Erythroblast (primary cell): ENCODE measurements at regions not wholly inside any gene's neighbourhood (a gene's known extent, or its start where the extent isn't known, plus 50 kb on each side); places are given as distances from the start of the nearest gene placed in this dataset.
"Not testable (repeated sequence)": the region's sequence is repeated elsewhere in the genome, so short reads cannot be mapped to it uniquely, and the experiment has no call there.

Experiments used
- DNase-seq, 2 experiments: peaks; one replicate each; lab custom pipeline; 2025; lab: John Stamatoyannopoulos, UW
- GATA1 ChIP-seq: IDR thresholded peaks from 2 replicates; pipeline ENCODE4 v1.6.1; 2011; ENCODE audit warnings: low read depth, mild to moderate bottlenecking, control low read depth, low read length, moderate library complexity
- POLR2A ChIP-seq: IDR thresholded peaks from 2 replicates; pipeline ENCODE4 v1.6.1; 2011; ENCODE audit warnings: mild to moderate bottlenecking, low read length

DNA sequence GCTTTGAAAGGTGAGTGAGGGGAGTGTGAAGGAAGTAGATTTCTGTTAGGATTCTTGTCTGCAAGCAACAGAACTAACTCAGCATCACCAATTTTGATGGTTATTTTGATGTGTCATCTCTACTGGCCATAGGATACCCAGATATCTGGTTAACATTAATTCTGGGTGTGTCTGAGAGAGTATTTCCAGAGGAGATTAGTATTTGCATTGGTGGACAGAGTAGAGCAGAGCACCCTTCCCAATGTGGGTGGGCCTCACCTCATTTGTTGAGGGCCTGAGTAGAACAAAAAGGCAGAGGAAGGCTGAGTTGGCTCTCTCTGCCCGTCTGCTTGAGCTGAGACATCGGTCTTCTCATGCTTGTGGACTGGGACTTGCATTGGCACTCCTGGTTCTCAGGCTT, 121.8 kb upstream of the POU3F1 start:
- TF ChIP-seq GATA1 (no peak), POLR2A (no peak)
- no peak for DNase-seq

DNA sequence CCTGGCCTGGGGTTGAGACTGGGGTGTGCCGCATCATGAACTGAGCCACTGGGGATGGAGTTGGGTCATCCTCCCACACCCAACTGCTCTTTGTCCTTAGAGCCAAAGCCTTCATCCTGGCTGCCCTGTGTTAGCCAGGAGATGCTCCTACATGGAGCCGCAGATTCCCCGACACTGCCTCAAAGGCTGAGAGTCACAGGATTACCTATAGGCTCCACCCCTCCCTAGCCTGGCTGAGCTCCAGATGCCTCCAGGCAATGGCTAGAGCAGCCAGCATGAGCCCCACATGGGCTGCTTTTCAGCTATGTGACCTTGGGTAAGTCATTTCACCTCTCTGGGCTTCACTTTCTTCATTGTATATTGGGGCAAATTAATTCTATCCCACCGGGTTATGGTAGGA, 119.9 kb upstream of the POU3F1 start:
- TF ChIP-seq POLR2A: no peak
- TF ChIP-seq GATA1: no peak

DNA sequence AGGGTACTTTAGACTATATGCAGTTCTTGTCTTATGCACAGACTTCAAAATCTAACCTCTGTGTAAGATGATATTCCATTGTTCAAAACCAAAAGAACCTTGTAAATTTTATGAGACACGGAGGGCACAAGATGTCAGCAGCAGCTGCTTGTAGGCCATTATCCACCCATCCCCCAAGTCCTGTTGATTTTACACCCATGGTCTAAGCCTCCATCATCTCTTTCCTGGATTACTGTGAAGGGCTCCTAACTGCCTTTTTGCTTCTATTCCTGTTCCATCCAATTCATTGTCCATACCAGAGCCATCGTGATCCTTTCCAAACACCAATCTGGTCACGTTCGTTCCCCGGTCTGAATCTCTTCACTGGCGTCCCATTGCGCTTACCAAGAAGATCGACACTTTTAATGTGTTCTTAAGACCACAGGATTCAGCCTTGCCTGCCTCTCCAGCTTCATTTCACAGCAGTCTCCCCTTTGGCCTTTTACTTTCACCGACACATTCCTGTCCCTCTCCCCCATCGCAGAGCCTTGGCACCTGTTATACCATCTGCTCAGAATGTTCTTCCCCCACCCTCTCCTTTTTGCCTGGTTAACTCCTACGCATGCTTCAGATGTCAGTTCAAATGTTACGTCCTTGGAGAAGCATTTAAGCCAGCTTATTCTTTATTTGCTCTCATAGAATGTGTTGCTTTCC, 107.3 kb upstream of the POU3F1 start:
- no peak for DNase-seq
- TF ChIP-seq GATA1: no peak
- no peak for TF ChIP-seq POLR2A

More for the DNA sequence above, 119.9 kb upstream of the POU3F1 start:
- DNase-seq: no peak

DNA sequence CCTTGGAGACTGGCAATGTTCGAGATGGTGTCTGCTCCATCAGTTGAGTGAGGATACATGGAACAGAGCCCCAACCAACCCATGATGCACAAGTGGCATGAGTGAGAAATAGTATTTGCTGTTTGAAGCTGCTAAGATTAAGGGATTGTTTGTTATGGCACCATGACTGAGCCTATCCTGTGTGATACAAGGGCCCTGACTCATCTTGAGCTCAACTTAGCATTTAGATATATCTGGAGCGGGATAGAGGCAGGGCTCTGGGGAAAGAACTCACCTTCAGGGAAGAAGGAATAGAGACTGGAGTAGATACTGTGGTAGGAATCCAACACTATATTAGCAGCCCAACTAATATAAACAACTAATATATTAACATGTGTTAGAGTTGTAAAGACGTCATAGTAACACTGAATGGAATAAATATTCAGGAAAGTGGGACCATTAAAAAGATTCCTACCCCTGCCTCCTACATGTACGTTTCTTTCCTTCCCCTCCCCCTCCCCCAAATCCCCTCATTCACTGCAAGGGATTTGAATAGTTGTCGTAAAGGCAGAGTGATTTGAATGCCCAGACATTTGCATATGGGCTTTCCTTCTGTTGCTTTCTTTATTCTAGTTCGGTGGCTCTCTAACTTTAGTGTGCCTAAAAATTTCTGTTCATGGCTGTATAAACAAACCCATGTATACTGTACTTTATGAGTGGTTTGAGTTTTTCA, 106.6 kb upstream of the POU3F1 start:
- no peak for TF ChIP-seq GATA1
- TF ChIP-seq POLR2A: no peak
- no peak for DNase-seq

DNA sequence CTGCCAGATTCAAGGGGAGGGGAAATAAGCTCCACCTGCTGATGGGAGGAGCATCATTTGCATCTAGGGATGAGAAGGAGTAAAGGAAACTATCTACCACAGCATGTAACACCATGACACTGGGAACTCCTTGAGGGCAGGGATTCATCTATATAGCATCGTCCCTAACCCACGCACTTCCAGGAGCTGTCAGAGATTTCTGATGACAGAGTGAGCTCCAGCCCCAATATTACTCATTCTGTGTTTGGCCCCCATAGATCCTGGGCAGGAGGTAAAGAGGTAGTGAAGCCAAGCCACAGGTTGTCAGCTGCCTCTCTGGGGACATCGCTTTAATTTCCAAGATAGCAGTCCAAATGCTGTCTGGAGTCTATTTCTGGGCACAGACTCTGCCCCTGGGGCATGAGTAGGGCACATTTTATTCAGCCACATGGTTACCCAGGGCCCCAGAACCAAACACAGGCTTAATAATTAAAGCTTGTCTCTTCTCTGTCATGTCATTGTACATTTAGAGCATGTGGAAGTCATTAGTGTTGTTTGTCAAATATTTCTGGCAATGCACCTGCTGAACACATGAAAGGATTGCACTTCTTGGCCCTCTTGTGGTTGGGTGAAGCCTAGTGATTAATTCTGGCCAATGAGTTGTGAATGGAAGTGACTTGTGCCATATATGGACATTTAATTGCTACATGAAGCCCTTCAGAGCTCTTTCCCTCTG, 105.9 kb upstream of the POU3F1 start:
- DNase-seq: peak in 1 of 2 experiments; percentile 5
- TF ChIP-seq GATA1 (no peak), POLR2A (no peak)

DNA sequence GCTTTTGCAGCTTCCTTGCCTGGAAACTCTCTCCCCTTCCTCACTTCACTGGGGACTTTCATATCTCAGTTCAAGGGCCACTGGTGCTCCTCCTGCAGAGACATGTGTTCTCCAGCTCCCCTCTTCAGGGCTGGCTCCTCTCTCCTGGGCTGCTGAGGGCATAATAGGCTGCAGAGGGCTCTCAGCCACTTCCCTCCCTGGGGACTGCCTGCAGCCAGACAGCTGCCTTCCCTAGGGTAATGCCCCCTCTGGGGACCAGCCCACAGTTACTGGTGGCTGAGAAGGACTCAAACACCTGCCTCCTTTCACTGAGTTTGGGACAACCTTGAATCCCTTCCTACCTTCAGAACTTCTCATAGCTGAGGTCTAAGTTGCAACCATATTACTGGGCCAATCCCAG, 104.8 kb upstream of the POU3F1 start:
- no peak for DNase-seq
- TF ChIP-seq POLR2A: no peak
- no peak for TF ChIP-seq GATA1

DNA sequence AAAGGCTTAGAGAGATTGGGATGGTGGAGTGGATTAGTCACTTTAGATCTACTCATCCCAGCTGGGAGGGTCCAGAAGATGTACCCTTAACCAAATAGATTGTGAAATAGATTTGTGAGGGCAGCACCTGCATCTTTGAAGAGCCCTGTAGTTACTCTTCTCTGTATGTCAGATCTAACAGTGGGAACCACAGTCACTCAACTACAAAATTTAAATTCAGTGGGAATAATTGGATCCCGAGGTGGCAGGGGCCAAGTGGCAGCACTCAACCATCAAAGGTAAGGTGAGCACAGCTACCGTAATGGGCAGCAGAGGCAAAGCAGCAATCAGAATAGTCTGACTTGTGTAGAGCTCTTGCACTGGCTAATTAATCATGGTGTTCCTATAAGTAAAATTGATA, 99.5 kb upstream of the POU3F1 start:
- not testable (repeated sequence) for DNase-seq

DNA sequence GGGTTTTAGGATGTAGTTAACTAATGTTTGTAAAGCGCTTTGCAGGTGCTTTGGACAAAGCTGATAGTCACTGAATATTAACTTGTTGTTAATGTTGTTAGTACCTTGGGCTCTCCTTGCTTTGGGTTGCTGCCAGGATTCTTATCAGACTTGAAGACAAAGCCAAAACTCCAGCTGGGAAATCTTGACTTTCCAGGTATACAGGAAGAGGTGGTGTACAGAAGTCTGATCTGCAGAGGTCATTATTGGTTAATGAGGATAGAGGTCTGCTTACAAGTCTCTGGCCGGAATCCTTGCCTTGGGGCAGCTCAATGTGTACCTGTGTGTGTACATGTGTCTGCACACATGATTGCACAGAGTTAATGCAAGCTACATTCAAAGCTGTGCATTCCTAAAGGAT, 96.0 kb upstream of the POU3F1 start:
- no peak for DNase-seq
- TF ChIP-seq POLR2A (no peak), GATA1 (no peak)

DNA sequence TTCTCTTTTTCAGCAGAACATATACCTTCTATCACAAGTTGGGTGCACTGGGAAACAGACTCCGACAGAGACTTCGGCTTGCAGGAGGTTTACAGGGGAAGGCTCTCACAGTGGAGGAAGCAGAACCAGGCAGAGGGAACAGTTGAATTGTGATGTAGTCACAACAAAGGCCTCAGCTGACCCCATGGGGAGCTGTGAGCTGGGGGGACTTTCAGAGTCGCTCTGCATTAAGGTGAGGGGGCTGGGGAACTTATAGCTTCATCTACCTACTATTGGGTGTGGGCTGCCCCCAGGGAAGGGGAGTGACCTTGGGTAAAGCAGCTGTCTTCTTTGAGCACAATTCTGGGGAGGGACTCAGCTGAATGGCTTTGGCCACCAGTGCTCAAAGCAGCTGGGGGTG, 94.9 kb upstream of the POU3F1 start:
- no peak for DNase-seq
- TF ChIP-seq POLR2A (no peak), GATA1 (no peak)

DNA sequence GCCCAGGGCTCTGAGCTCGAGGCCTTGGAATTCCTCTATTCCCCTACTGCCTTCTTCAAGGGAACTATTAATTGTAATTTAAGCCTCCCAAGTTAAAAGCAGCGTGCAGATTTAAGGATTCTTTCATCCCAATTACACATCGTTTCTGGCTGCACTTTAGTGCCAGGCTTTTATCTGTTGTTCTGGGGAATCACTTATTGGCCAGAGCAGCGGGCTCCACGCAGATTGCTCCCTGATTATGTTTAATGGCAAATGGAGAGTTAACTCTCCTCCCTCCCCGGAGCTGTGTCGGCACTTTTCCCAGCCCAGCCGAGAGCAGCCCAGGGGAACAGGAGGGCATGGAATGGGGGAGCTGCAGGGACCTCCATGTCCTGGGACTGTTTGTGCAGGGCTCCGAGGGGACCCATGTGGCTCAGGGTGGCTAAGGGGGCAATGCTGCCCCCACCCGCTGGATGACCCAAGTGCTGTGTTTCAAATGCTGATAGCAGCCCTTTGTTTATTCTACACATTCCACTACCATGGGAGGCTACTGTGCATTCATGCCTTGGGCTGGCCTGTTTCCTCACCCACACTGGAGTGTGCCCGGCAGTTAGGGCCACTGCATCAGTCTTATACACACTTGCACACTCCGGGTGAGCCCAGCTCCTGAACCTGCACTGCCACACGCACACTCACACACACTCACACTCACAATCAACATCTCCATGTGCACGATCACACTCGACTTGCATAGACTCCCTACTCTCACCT, 93.3 kb upstream of the POU3F1 start:
- TF ChIP-seq POLR2A: no peak
- TF ChIP-seq GATA1: no peak
- no peak for DNase-seq

DNA sequence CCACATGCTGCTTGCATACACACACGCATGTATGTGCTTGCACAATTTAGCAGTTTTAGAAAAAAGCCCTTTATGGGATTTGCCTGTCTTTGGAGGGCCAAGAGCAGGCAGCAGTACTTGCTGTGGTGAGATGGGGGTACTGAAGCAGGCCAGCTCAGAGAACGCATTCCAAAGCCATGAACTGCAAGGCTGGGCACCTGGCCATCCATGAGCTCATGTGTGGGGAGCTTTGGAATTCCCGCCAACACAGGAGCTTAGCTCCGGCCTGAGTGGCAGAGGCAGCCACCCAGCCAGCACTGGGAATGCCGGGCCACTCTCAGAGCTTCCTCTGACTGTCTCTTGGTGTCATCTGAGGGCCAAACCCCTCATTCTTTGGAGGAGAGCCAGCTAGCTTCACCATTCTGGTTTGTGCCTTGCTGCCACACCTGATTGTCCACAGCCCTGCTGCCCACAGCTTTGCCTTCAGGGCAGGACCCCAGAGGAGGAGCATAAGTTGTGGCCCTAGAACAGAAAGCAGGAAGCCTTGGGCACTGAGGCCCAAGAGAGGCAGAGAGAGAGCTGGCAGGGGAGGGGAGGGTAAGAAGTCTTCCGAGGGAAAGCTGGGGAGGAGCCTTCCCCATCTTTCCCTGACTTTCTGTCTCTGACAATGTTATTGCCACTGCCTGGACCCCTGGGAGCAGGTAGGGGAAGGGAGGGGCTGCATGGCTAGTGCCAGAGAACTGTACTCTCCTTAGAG, 92.1 kb upstream of the POU3F1 start:
- TF ChIP-seq GATA1: no peak
- no peak for DNase-seq

DNA sequence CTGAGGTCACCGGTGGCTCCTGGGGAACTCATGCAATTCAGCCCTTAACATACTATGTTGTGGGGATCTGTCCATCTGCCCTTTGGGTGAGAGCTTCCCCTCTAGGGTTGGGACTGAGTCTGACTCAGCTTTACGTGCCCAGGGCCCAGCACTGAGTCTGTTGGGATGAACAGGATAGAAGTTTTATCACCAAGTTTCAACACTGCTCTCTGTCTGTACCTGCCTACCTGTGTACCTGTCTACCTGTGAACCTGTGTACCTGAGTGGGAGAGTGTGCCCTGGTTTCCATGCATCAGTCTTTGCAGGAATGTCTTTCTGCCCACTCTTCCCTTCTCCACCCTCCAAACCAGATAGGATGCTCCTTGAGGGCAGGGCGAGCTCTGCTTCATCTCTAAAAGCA, 90.6 kb upstream of the POU3F1 start:
- no peak for DNase-seq
- no peak for TF ChIP-seq POLR2A
- TF ChIP-seq GATA1: no peak

DNA sequence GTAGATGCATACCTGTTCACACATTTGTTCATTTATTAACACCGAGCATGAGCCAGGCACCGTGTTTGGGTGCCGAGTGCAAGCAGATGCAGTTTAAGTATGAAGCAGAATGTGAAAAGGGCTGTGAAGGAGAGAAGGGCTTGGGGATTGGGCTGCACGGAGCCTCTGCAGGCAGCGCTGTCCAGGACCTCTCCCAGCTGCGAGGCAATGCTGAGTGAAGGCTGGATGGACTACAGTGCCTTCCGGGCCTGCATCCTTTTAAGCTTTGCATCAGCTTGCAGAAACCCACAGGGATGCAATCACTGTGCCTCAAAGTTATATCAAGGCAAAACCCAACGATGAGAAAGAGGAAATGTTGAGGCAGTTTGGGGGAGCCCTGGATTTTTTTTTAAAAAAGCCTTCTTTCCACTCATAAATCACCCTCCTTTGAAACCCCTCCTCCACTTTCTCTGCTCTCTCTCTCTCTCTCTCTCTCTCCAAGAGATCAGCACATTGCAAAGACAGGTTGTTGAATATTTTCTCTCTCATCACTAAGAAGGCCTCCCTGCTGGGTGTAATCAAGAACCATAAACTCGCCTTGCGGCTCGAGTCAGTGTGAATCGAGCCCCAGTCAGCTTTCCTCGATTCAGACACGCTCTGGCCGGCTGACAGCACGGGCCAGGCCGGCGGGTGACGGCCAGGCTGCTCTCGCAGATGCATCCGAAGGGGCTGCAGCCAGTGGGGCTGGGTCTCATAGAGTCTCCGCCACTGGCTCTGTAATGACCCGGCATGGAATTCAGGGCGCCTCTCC, 89.2 kb upstream of the POU3F1 start:
- no peak for TF ChIP-seq GATA1
- no peak for DNase-seq

DNA sequence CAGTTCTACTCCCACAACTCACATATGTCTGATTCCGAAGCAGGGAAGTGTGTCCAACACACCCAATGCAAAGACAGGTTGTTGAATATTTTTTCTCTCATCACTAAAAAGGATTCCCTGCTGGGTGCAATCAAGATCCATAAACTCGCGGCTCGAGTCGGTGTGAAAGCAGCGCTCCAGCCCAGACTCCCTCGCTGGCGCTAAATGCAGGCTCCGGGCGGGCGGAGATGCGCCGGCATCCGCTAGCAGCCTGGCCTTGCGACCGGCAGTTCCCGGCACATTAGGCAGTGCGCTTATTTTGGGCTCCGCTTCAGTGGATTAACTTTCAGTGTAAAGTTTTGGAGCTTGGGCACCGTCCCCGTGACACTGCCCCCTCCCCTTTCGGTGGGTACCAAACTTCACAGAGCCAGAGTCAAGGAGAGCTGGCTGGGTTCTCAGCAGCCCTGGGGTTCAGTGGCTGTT, 87.7 kb upstream of the POU3F1 start:
- DNase-seq: no peak
- no peak for TF ChIP-seq POLR2A
- TF ChIP-seq GATA1: no peak
